Myocyte (in vitro differentiated cells): ENCODE measurements at regions not wholly inside any gene's neighbourhood (a gene's known extent, or its start where the extent isn't known, plus 50 kb on each side); places are given as distances from the start of the nearest gene placed in this dataset.
A peak's percentile ranks its signal among the peaks of the same experiment; 100 is the strongest.

Experiments used
- DNase-seq: peaks from one replicate; pipeline ENCODE4 v3.0.0-alpha.2; 2012; ENCODE audit warnings: low read depth

DNA sequence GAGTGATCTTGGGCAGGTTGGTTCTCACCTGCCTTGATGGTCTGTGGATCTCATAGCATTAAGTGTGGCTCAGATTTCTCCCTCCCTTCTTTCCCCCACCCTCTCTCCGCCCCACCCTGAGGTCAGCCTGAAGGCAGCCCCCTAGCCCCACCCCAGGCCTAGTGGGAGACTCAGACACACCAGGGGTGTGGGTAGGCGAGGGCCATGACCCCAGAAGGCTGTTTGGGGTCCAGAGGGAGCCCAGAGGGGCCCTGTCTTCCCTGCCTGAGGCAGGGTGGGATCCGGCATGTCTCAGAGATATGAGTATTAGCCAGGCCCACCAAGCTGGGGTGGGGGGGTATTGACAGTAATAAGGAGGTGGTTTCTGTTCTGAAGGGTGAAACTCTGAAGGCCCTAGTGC lies 160.5 kb downstream of the GLI2 start:
- no peak for DNase-seq

DNA sequence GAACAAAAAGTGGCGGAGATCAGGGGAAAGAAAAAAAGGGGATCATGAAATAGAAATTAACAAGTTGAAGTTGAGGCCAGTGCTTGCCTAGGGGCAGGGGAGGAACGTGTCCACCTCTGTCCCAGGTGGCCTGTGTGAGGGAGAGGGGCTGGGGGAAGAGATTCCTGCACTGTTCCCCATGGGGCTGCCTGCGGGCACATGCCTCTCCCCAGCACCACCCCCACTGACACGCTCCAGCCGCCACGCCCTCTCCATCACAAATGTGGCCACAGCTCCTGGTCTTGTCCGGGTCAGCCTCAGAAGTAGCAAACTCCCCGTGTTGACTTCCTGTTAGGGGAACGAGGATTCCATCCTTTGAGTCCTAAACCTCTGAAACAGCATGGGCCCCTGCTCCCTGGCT lies 161.2 kb downstream of the GLI2 start:
- DNase-seq, result no peak

DNA sequence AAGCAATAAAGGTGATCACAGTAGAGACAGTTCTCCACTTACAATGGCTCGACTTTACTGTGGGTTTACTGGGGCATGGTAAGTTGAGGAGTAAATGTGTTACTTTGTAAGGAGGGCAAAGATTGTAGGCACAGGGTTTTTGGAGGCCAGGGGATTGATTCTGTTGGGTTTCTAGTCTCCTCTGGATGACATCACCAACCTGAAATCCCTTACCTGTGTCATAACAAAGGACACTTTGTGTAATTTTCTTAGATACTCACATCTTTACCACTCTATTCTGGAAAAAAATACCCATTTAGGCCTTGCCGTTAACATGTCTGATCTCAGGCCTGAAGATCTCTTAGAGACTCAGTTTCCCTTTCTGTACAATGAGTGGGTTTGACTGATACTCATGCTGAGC lies 161.7 kb downstream of the GLI2 start:
- no peak for DNase-seq

DNA sequence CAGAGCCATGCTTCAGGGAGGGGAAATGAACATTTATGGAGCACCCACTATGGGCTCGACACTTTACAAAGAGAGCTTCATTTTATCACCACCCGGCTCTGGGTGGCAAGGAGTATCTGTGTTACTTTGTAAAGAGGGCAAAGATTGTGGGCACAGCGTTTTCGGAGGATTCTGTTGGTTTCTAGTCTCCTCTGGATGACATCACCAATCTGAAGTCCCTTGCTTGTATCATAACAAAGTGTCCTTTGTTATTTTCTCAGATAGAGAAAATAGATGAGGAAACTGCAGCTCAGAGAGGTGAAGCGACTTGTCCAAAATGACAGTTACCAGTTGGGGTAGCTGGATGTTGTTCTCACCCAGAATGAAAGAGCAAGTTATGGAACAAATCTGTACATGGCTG lies 162.8 kb downstream of the GLI2 start:
- no peak for DNase-seq

DNA sequence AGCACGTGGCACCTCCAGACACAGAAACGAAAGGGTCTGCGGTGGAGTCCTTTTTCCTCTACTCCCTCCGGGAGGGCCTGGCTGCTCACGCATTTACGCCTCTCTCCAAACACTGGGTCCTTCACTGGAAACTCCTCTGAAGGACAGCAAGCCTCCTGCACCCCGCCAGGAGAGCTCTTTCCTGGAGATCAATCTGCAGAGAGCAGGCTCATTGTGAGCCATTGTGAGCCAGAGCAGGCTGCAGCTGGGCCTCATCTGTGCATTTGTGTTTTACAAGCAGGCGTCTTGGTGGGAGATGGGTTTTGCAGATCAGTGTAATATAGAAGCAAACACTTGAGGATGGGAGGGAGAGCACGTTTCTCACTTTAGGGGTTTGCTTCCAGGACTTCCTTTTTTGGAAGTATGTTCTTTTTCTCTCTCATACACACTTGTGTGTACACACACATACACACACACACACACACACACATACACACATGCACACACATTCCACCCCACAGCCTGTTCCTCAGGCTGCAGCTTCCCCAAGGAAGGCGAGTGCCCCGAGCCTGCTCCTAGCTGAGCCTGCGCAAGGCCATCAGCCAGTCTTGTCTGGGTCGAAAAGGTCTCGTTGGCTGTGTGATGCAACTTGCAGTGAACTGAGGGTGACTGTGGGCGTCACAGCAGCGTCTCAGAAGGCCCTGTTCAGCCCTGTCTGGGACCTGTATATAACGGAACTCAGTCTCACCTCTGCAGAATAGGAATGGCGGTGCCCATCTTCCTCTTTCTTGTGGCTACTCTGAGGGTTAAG lies 163.5 kb downstream of the GLI2 start:
- no peak for DNase-seq

DNA sequence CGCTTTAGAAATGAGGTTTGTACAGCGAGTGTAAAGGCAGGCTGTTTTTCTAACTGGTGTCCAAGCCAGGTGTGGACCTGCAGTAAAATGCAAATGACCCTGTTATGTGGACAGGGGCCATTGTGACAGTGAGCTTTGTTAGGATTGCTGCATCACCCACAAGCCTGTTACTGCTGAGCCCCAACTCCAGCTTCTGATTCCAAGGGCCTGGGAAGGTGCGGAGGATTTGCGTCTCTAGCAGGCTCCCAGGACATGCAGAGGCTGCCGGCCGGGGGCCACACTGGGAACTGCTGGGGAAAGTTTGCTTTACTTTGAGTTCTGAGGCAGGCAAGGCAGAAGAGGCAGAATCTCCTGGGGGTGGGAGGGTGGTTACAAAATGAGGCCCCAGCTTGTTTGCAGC lies 164.1 kb downstream of the GLI2 start:
- DNase-seq, result no peak

DNA sequence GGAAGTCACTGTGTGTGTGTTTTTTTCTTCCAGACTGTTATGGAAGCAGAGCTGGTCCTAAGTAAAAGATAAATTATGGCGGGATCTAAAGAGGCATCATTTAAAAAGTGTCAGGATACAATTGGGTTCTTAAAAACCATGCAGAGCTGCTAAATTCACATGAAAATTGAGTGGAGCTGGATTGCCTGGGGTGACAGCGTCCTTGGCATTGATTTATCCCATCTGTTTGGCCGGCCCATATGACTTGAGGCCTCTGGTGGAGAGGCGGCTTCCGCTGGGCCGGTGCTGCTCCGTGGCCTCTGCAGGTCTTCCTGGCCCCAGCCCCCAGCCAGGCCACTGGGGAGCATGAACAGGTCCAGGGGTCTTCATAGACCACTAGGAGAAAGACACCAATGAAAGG lies 165.5 kb downstream of the GLI2 start:
- no peak for DNase-seq

DNA sequence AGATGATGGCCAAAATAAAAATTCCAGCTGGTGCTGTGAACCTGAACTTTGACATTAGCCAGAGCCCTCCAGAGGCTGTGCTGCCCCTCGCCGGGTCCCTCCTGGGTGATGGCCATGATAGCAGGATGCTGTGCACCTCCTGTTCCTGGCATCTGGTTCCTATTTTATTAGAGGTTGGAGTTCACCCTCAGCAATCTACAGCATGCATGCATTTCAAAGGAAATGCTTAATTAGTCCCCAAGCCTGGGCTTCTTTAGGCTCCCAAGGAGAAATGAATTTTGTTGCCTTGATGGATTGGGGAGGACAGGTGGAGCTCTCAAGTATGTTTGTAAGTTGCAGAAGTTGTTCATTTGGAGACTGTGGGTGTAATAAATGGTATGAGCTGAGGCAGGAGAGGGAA lies 166.9 kb downstream of the GLI2 start:
- DNase-seq, result no peak

DNA sequence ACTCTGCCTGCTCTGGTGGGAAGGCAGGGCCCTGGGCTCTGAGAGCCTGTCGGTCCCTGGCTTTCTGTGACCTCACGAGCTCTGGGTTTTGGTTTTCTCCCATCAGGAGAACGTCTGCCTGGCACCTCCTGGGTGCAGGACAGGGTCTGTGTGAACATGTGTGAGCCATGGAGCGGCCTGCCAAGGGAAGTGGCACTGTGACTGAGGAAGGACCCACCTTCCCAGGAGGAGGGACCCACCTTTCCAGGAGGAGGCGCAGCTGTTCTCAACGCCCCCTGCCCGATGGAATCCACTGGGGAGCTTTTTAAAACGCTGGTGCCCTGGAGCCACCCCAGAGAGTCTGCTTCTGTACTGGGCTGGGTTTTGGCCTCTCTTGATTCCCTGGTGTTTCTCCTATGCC lies 168.7 kb downstream of the GLI2 start:
- DNase-seq, result no peak

DNA sequence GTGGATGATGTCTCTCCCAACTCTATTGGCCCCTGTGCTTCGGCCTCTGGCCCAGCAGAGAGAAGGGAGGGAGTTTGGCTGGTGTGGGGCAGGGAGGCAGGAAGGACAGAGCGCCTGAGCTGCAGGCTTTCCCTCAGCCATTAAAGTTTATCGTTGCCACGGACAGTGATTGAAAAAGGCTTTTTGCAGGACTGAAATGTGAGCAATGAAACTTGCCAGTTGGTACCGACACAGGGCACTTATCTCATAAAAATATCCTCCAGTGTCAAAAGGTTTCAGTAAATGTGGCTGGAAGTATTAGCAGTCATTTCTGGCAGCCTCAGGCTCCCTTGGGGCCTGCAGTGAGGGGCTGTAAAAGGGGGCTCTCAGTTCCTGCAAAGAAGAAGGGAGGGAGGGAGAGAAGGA lies 169.2 kb downstream of the GLI2 start:
- no peak for DNase-seq

DNA sequence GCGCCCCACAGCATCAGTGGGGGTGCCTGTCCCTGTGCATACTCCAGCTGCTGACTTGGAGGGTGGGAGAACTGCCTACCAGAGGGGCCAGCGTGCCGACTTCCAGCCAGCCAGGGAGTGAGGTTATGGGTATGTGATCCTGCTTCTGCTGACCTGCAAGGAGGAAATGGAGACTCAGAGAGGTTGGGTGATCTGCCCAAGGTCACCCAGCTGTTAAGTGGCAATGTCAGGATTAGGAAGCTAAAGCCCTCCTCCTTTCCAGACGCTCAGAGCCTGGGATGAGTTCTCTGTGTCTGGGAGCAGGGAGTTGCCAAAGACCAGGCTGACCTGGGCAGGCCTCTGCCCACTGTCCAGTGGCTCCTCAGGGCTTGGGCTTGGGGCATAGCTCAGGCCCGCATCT lies 169.6 kb downstream of the GLI2 start:
- no peak for DNase-seq

DNA sequence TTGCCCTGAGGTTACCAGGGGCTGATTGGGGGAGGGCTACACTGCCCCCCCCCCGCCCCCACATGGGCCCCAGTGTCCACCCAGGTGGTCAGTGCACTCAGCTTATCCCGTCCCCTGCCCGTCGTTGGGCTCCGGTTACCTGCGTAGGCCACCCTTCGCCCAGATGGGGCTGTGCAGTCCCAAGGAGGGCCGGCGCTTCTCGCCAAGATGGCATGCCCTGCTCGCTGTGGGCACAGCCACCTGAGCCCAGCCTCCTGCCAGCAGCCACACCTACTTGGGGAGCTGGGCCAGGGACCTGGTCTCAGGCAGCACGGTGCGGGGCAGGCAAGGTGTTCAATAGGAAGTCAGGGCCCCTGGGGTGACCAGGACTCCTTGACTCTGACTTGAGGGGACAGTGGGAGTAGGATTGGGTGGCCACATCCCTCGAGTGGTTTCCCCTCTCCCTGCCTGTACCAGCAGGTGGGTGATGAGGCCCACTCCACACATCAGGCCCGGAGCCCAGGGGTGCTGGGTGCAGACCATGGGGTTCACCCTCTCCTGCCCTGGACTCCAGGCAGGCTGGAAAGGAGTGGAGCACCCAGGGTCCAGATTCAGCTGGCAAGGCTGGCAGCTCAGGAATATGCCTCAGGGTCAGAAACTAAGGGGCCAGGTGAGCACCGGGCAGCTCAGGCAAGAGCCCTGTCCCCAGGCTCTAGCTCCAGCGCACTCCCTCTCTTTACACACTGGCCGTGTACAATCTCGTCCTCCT lies 170.3 kb downstream of the GLI2 start:
- DNase-seq, result no peak

DNA sequence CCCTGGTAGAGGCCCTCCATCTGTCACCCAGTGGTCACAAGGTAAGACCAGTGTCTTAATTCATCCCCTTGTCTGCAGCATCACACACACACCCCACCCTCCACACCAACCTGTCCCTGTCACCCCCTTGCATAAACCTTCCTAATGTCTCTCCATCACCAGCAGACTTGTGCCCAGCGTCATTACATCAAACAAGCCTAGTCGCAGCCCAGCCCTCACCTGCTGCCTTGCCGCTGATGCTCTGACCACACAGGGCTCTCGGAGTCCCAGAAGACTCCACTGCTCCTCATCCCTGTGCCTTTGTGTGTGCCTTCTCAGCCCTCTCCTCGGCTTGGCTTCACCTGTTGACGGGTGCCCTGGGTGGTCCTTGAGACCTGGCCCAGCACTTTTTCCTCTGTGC lies 171.2 kb downstream of the GLI2 start:
- no peak for DNase-seq

DNA sequence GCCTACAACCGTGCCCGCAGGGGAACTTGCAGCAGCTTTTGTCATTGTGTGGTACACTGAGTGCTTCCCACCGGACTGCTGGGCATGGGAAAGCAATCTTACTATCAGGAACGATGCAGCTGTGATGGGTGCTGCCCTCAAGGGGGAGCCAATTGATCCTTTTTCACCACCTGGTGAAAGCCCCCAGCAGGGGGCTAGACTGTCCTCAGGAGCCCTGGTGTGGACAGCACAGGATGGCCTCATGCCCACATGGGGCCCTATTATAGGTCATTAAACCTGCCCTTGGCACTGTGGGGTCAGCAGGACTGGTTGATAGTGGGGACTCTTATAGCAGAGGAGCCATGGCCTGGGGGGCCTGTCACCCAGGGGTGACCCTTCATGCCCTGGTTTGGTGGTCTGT lies 172.2 kb downstream of the GLI2 start:
- no peak for DNase-seq

DNA sequence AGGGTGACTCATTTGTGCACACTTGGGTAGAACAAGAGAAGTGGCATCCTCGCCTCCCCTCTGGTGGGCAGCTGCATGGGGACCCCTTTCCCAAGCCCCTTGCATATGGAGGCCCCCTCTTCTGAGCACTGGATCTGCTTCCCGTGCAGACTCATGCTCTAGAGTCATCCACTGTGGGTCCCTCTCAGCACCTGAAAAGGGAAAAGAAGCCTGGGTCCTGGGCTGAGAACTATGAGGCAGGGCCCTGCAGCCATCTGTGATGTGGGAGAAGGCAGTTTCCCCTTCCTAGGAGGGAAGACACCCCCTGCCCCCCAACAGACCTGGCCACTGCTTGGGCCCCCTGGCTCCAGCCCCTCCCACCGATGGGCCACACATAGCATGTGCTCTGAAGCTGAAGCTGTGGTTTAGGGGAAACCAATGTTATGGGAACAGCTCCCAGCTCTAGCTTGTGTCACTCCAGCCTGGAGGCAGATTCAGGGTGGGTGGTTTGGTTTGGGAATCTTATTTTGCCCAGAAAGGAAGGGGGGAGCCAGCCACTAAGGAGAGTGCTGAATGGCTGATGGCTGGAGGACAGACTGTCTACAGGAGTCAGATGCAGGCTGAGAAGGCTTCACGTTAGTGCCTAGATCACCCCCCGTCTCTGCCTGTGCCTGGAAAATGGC lies 172.8 kb downstream of the GLI2 start:
- no peak for DNase-seq

DNA sequence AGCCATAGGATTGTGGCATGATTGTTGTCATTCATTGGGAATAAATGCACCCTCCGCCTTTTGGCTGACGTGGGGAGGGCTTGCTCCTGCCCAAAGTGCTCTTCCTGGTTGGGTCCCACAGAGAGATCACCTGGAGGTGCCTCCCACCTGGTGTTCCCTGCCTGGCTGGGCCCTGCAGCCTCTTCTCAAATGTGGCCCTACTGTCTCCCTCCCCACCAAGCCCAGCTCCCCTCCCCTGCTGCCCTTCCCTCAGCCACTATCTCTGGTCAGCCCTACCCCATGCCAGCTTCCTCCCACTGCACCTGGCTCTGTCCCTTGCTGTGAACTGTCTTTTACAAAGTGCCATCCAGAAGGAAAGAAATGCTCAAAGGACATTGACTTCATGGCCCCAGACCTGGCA lies 173.4 kb downstream of the GLI2 start:
- DNase-seq, result no peak

DNA sequence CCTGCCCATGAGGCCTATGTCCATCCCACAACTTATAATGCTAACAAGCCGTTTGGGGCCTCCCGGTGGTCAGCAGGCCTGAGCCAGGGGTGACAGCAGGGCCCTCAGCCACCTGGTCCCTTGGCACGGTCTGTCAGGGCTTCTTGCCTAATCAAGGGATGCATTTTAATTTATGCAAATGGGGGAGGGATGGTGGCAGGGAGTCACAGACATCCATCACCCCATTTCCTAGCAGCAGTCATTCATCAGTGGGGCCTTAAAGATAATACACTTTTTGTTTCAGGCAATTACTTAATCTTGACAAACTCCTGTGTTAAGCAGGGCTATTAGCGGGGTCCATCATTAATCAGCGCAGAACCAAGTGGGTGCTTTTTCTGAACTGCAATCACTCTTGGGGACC lies 174.5 kb downstream of the GLI2 start:
- no peak for DNase-seq

DNA sequence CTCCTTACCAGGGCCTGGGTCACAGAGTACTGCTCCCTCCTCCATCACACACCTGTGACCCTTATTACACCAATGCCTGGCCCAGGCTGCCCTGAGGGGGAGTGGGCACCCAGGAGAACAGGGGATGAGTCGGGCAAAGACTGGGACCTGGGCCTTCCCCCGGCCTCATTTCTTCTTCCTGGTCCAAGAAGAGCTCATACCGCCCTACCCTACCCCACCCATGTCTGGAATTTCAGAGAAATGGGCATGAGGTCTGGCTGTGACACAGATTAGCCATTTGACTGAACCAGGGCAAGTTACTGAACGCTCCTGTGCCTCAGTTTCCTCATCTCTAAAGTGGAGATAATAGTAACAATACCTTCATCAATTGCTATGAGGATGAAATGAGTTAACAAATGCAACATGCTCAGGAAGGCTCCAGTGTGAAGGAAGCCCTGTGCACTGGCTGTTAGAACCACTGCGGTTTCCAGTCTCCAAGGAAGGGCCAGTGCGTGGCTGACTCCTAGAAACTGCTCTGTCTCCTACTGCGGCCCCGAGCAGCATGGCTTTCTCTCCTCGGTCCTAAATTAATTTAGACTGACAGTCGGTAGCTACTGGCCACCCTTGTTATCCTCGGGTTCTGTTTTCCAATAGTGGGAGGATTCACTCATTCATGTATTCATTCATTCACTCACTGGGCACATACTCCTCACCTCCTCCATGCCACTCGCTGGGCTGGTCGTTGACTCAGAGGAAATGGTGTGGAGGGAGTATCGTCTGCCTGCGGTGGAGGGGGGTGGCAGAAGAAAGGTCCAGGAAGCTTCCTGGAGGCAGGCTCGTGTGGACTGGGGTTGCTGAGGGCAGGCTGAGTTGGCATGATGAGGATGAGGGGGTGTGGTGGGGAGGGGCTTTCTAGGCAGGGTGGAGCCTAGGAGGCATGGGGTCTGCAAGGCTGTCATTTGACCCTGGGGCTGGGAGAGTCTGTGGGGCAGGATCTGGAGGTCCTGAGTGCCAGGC lies 175.6 kb downstream of the GLI2 start:
- DNase-seq, result no peak

DNA sequence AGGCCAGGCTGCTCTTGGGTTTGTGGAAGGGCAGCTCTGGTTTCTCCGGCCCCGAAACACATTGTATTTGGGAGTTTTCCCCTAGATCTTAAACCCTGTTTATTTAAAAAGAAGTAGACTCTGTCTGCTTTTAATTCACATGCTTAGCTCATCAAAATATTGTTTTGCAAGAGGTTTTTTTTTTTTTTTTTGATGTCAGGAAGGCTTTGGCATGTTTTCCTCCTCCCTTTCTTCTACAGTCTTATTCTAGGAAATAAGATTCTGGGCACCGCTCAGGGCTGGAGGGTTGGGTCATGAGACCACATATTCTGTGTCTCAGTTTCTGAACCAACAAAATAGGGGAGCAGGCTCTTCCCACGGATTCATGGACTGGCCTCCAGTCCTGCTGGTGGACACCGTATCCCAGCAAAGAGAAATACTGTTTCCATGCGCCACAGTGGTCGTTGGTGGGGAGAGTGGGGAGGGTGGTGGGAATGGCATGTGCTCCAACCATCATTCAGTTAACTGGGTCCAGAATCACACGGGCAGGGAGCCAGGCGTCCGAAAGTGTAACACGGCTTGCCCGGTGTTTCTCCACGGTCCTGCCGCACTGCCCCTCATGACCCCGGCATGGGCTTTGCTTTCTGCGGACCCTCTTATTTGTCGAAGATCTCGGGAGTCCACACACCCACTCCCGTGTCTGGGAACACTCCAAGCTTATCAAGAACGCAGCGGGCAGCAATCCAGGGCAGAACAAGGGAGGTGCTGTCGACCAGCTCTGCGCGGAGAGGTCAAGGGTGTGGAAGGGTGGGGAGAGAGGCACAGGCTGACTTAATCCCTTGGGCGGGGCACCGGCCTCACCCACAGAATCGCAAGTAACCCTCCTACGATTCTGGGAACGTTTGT lies 176.7 kb downstream of the GLI2 start:
- peak; percentile 66 for DNase-seq
